ENCODE measurements at regions not wholly inside any gene's neighbourhood (a gene's known extent, or its start where the extent isn't known, plus 50 kb on each side); places are given as distances from the start of the nearest gene placed in this dataset.
"Not testable (repeated sequence)": the region's sequence is repeated elsewhere in the genome, so short reads cannot be mapped to it uniquely, and the experiment has no call there.

- no peak for DNase-seq
Observed at GRCh38 chr3:81816473-81817250, 55.2 kb upstream of the GBE1 start.

- not testable (repeated sequence) for DNase-seq
Observed at GRCh38 chr3:81812098-81812497, 50.7 kb upstream of the GBE1 start.
